Loucy (cell line): ENCODE measurements at regions not wholly inside any gene's neighbourhood (a gene's known extent, or its start where the extent isn't known, plus 50 kb on each side); places are given as distances from the start of the nearest gene placed in this dataset.

Source experiments
- H2AFZ ChIP-seq: fragments of 200-600 bp; sonication (generic); 2 replicates; pipeline ENCODE4 v1.6.0; 2016; ENCODE audit warnings: antibody characterized with exemption, mild to moderate bottlenecking, low read length, moderate library complexity
- H3F3A ChIP-seq: fragments of 200-600 bp; 2 replicates; pipeline ENCODE4 v1.6.0; 2016; ENCODE audit warnings: antibody characterized with exemption, low read depth, mild to moderate bottlenecking
- H3K27me3 ChIP-seq: fragments of 200-600 bp; sonication (generic); 2 replicates; pipeline ENCODE4 v1.6.1; 2014; ENCODE audit warnings: low read length, mild to moderate bottlenecking; ENCODE audit not compliant: insufficient read depth, poor library complexity, severe bottlenecking
- H3K36me3 ChIP-seq: fragments of 200-600 bp; sonication (generic); 2 replicates; pipeline ENCODE4 v1.6.1; 2016; ENCODE audit warnings: low read length; ENCODE audit not compliant: insufficient read depth
- H3K4me1 ChIP-seq: fragments of 200-600 bp; sonication (generic); 2 replicates; pipeline ENCODE4 v1.5.1; 2014; ENCODE audit warnings: low read length, mild to moderate bottlenecking; ENCODE audit not compliant: insufficient read depth, poor library complexity, severe bottlenecking
- H3K4me2 ChIP-seq: fragments of 200-600 bp; sonication (generic); 2 replicates; pipeline ENCODE4 v1.6.0; 2014; ENCODE audit warnings: antibody characterized with exemption, low read length, low read depth, mild to moderate bottlenecking; ENCODE audit not compliant: poor library complexity, severe bottlenecking
- H3K4me3 ChIP-seq: fragments of 200-600 bp; sonication (generic); 2 replicates; pipeline ENCODE4 v1.5.1; 2014; ENCODE audit warnings: low read length, mild to moderate bottlenecking, mixed read lengths; ENCODE audit not compliant: poor library complexity, severe bottlenecking
- H3K79me2 ChIP-seq: fragments of 200-600 bp; sonication (generic); 2 replicates; pipeline ENCODE4 v1.6.1; 2014; ENCODE audit warnings: low read length; ENCODE audit not compliant: insufficient read depth
- H3K9ac ChIP-seq: fragments of 200-600 bp; sonication (generic); 2 replicates; pipeline ENCODE4 v1.6.0; 2014; ENCODE audit warnings: mild to moderate bottlenecking, low read depth, low read length, moderate library complexity; ENCODE audit not compliant: poor library complexity, severe bottlenecking
- H3K9me2 ChIP-seq: fragments of 200-600 bp; sonication (generic); replicated peaks from 2 replicates; pipeline ENCODE4 v1.6.1; 2016; ENCODE audit warnings: low read depth, low read length, mixed read lengths
- H3K9me3 ChIP-seq: fragments of 200-600 bp; sonication (generic); 2 replicates; pipeline ENCODE4 v1.6.1; 2014; ENCODE audit warnings: mild to moderate bottlenecking, antibody characterized with exemption, low read length, low read depth; ENCODE audit not compliant: insufficient read depth
- H4K20me1 ChIP-seq: fragments of 200-600 bp; sonication (generic); 2 replicates; pipeline ENCODE4 v1.6.0; 2014; ENCODE audit warnings: antibody characterized with exemption, low read length, mild to moderate bottlenecking; ENCODE audit not compliant: insufficient read depth, poor library complexity, severe bottlenecking
- CTCF ChIP-seq: fragments of 200-600 bp; sonication (generic); conservative IDR thresholded peaks from 2 replicates; pipeline ENCODE4 v1.5.1; 2014; ENCODE audit warnings: mild to moderate bottlenecking, antibody characterized with exemption, low read length
- EZH2phosphoT487 ChIP-seq: fragments of 200-600 bp; IDR thresholded peaks from 2 replicates; pipeline ENCODE4 v1.6.1; 2018; ENCODE audit warnings: antibody characterized with exemption, mild to moderate bottlenecking, moderate library complexity, borderline replicate concordance

GRCh38 chr21:16134134-16134533, 404.4 kb downstream of the USP25 start:
- H3K9ac ChIP-seq = no peak overlapping the region
- H4K20me1 ChIP-seq = no peaks in the 10 kb centered on the region
- H3K9me2 ChIP-seq = no peaks in the 10 kb centered on the region
- no peak overlapping the region for H3K4me3 ChIP-seq
- no peaks in the 10 kb centered on the region; the same call in 1 of the 2 replicates for H3K9me3 ChIP-seq
- TF ChIP-seq CTCF (no peak), EZH2phosphoT487 (no peak)
- H3K79me2 ChIP-seq = no peaks in the 10 kb centered on the region
- H3K36me3 ChIP-seq = no peaks in the 10 kb centered on the region
- H2AFZ ChIP-seq = no peak overlapping the region
- H3F3A ChIP-seq = no peaks in the 10 kb centered on the region
- no peaks in the 10 kb centered on the region for H3K27me3 ChIP-seq
- no peaks in the 10 kb centered on the region for H3K4me1 ChIP-seq
- H3K4me2 ChIP-seq = no peak overlapping the region

- no peak for TF ChIP-seq CTCF
- TF ChIP-seq EZH2phosphoT487 = no peak
- Histone ChIP-seq H3K4me2 (no peak overlapping the region), H3K36me3 (no peaks in the 10 kb centered on the region), H3K9me3 (no peaks in the 10 kb centered on the region; the same call in 1 of the 2 replicates), H3K79me2 (no peaks in the 10 kb centered on the region), H3K9me2 (no peaks in the 10 kb centered on the region), H3K4me1 (no peaks in the 10 kb centered on the region), H3K9ac (no peak overlapping the region), H3K27me3 (no peaks in the 10 kb centered on the region), H4K20me1 (no peaks in the 10 kb centered on the region), H3K4me3 (no peak overlapping the region), H3F3A (no peaks in the 10 kb centered on the region), H2AFZ (no peak overlapping the region)
Observed at GRCh38 chr21:16137106-16137505, 407.3 kb downstream of the USP25 start.

GRCh38 chr21:16145052-16145451, 415.3 kb downstream of the USP25 start:
- no peaks in the 10 kb centered on the region for H3K4me1 ChIP-seq
- H2AFZ ChIP-seq = no peak overlapping the region
- no peaks in the 10 kb centered on the region for H4K20me1 ChIP-seq
- no peaks in the 10 kb centered on the region for H3F3A ChIP-seq
- no peaks in the 10 kb centered on the region for H3K9me3 ChIP-seq
- H3K36me3 ChIP-seq = no peaks in the 10 kb centered on the region
- H3K4me3 ChIP-seq = no peak overlapping the region
- H3K79me2 ChIP-seq = no peaks in the 10 kb centered on the region
- TF ChIP-seq CTCF (no peak), EZH2phosphoT487 (no peak)
- H3K27me3 ChIP-seq = no peaks in the 10 kb centered on the region
- no peaks in the 10 kb centered on the region for H3K9me2 ChIP-seq
- H3K9ac ChIP-seq = no peak overlapping the region
- no peak overlapping the region for H3K4me2 ChIP-seq
